ENCODE measurements at regions not wholly inside any gene's neighbourhood (a gene's known extent, or its start where the extent isn't known, plus 50 kb on each side); places are given as distances from the start of the nearest gene placed in this dataset.

- no peak for DNase-seq (ENCODE audit: low read depth, low spot score)
- Mint-ChIP-seq H3K4me3 (no peak overlapping the region), H3K4me1 (peaks cover 5% of the 10 kb centered on the region), H3K36me3 (ENCODE audit: low read depth) (peaks cover 4% of the 10 kb centered on the region), H3K27me3 (ENCODE audit: low read depth) (no peaks in the 10 kb centered on the region), H3K9me3 (peaks cover 9% of the 10 kb centered on the region), H3K27ac (ENCODE audit: unreplicated experiment) (no peak overlapping the region)
- no peak for TF ChIP-seq CTCF (conservative IDR thresholded peaks at IDR 0.05)
These were observed 125.1 kb downstream of the TFPI2 start for GRCh38 chr7:93765475-93765874.

GRCh38 chr7:93758631-93759030 is 131.9 kb downstream of the TFPI2 start:
- DNase-seq (ENCODE audit: low read depth, low spot score), result no peak
- Mint-ChIP-seq H3K36me3 (ENCODE audit: low read depth) (no peaks in the 10 kb centered on the region), H3K27me3 (ENCODE audit: low read depth) (no peaks in the 10 kb centered on the region), H3K4me1 (peaks cover 5% of the 10 kb centered on the region), H3K27ac (ENCODE audit: unreplicated experiment) (no peak overlapping the region), H3K9me3 (no peaks in the 10 kb centered on the region), H3K4me3 (no peak overlapping the region)
- no peak for TF ChIP-seq CTCF (conservative IDR thresholded peaks at IDR 0.05)

GRCh38 chr7:93757426-93757825 is 133.1 kb downstream of the TFPI2 start:
- Mint-ChIP-seq H3K27ac (ENCODE audit: unreplicated experiment) (no peak overlapping the region), H3K27me3 (ENCODE audit: low read depth) (no peaks in the 10 kb centered on the region), H3K9me3 (no peaks in the 10 kb centered on the region), H3K36me3 (ENCODE audit: low read depth) (no peaks in the 10 kb centered on the region), H3K4me1 (no peaks in the 10 kb centered on the region), H3K4me3 (no peak overlapping the region)
- DNase-seq (ENCODE audit: low read depth, low spot score), result no peak
- TF ChIP-seq CTCF (conservative IDR thresholded peaks at IDR 0.05), result no peak

DNA sequence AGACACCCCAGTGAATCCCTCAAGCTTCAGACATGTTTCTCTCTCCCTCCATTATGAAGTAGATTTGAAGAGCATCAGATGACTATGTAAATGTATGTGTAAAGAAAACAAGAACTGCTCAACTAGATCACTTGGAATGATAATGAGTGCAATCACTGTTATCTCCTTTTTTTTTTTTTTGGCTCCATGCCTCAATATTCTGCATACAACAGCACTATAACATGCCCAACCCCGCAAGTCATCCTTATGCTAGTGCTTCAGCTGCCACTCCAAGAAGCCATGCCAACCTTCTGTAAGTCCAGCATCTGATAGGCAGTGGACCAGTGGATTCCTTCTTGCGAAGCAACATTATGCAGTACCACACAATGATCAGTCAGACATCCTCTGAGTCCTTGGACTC is 133.7 kb downstream of the TFPI2 start:
- Mint-ChIP-seq H3K36me3 (ENCODE audit: low read depth) (no peaks in the 10 kb centered on the region), H3K9me3 (no peaks in the 10 kb centered on the region), H3K4me3 (no peak overlapping the region), H3K27ac (ENCODE audit: unreplicated experiment) (no peak overlapping the region), H3K4me1 (no peaks in the 10 kb centered on the region), H3K27me3 (ENCODE audit: low read depth) (no peaks in the 10 kb centered on the region)
- no peak for TF ChIP-seq CTCF (conservative IDR thresholded peaks at IDR 0.05)
- no peak for DNase-seq (ENCODE audit: low read depth, low spot score)

DNA sequence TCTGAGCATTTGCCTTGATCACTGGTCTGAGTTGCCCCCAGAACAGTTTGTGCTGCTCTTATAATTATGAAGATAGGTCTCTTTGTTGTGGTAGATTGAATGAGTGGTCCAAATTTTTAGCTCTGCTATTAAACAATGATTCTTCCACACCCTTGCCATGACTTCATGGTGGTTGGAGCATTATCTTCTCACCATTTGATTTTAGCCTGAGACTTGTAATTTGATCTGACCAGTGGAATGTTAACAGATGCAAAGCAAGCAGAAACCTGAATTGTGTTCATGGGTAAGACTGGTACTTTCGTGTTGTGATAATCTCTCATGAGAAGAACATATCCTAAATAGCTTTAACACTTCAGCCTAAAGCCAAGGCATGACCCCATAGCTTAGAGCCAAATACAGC is 139.1 kb downstream of the TFPI2 start:
- Mint-ChIP-seq H3K4me1 (no peaks in the 10 kb centered on the region), H3K4me3 (no peak overlapping the region), H3K27me3 (ENCODE audit: low read depth) (no peaks in the 10 kb centered on the region), H3K36me3 (ENCODE audit: low read depth) (no peaks in the 10 kb centered on the region), H3K9me3 (no peaks in the 10 kb centered on the region), H3K27ac (ENCODE audit: unreplicated experiment) (no peak overlapping the region)
- DNase-seq (ENCODE audit: low read depth, low spot score), result no peak
- TF ChIP-seq CTCF (conservative IDR thresholded peaks at IDR 0.05), result no peak

DNA sequence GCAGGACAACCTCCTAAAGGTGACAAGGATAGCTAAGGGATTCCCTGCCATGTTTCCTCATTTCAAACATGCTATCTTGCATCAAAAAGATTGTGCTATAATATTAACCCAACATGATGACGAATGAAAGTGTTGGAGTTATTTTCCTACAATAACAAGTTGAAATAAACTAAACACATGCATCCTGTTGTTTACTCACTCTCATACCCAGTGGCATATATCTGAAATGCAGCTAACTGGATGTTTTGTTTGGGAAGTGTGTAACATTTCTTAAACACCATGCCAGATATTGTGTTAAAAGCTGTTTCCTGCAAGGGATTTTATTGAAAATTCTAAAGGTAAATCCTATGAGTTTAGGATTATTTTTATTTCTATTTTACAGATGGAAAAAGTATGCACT is 139.6 kb downstream of the TFPI2 start:
- Mint-ChIP-seq H3K27ac (ENCODE audit: unreplicated experiment) (no peak overlapping the region), H3K4me3 (no peak overlapping the region), H3K27me3 (ENCODE audit: low read depth) (no peaks in the 10 kb centered on the region), H3K9me3 (no peaks in the 10 kb centered on the region), H3K4me1 (no peaks in the 10 kb centered on the region), H3K36me3 (ENCODE audit: low read depth) (no peaks in the 10 kb centered on the region)
- TF ChIP-seq CTCF (conservative IDR thresholded peaks at IDR 0.05), result no peak
- no peak for DNase-seq (ENCODE audit: low read depth, low spot score)
